ENCODE measurements at regions not wholly inside any gene's neighbourhood (a gene's known extent, or its start where the extent isn't known, plus 50 kb on each side); places are given as distances from the start of the nearest gene placed in this dataset.

- intact Hi-C loops (cut with DNase I): no loop called here
- Histone ChIP-seq H3K4me1 (no peaks in the 10 kb centered on the region), H3K4me3 (no peak overlapping the region), H3K27me3 (ENCODE audit: low read depth) (no peaks in the 10 kb centered on the region), H3K36me3 (no peaks in the 10 kb centered on the region), H3K9me3 (no peaks in the 10 kb centered on the region), H3K27ac (no peak overlapping the region)
- ATAC-seq: no peak
- DNase-seq: no peak
- TF ChIP-seq CTCF (IDR thresholded peaks at IDR 0.05): no peak
Measured at GRCh38 chr11:56816259-56816658, 67.8 kb upstream of the OR9G4 start.

- Histone ChIP-seq H3K27me3 (ENCODE audit: low read depth) (no peaks in the 10 kb centered on the region), H3K4me1 (no peaks in the 10 kb centered on the region), H3K36me3 (no peaks in the 10 kb centered on the region), H3K27ac (no peak overlapping the region), H3K9me3 (no peaks in the 10 kb centered on the region), H3K4me3 (no peak overlapping the region)
- no peak for DNase-seq
- intact Hi-C loops (cut with DNase I): no loop called here
- TF ChIP-seq CTCF (IDR thresholded peaks at IDR 0.05): no peak
- no peak for ATAC-seq
Measured at GRCh38 chr11:56808326-56808725, 59.8 kb upstream of the OR9G4 start.

- no peak overlapping the region for H3K4me3 ChIP-seq
- no peaks in the 10 kb centered on the region for H3K9me3 ChIP-seq
- DNase-seq (no peak), ATAC-seq (no peak)
- intact Hi-C loops (cut with DNase I): no loop called here
- TF ChIP-seq CTCF (IDR thresholded peaks at IDR 0.05): no peak
- no peak overlapping the region for H3K27ac ChIP-seq
- H3K27me3 ChIP-seq (ENCODE audit: low read depth): no peaks in the 10 kb centered on the region
- H3K36me3 ChIP-seq: no peaks in the 10 kb centered on the region
- no peaks in the 10 kb centered on the region for H3K4me1 ChIP-seq
Measured at GRCh38 chr11:56799691-56800210, 51.3 kb upstream of the OR9G4 start.

Data from lower lobe of right lung (tissue), 2 donors.